ENCODE measurements at regions not wholly inside any gene's neighbourhood (a gene's known extent, or its start where the extent isn't known, plus 50 kb on each side); places are given as distances from the start of the nearest gene placed in this dataset.

- H3K9me2 ChIP-seq (ENCODE audit: insufficient read depth) = no peaks in the 10 kb centered on the region
- POLR2A ChIA-PET = no interaction called here
- BruUV-seq (replicated peaks) = no TSS peak
- no peak overlapping the region for H2AFZ ChIP-seq (ENCODE audit: low read depth, low read length, poor library complexity, severe bottlenecking)
- H3K36me3 ChIP-seq (ENCODE audit: control insufficient read depth in 1 of 2, insufficient read depth in 2 of 2, low read length in 2 of 2) = no peaks in the 10 kb centered on the region
- RAD21 ChIA-PET (ENCODE audit: low non-redundant PET in 1 of 2, low total read pairs in 2 of 2, uncharacterized antibody in 2 of 2, unreplicated experiment in 2 of 2) = no interaction called here
- H3K27ac ChIP-seq (ENCODE audit: low read depth, low read length) = no peak overlapping the region
- no peaks in the 10 kb centered on the region for H4K20me1 ChIP-seq (ENCODE audit: insufficient read depth)
- no peaks in the 10 kb centered on the region for H3K9me3 ChIP-seq (ENCODE audit: control insufficient read depth in 1 of 2, insufficient read depth in 1 of 2, low read depth in 1 of 2, low read length in 2 of 2)
- no peaks in the 10 kb centered on the region for H3K4me1 ChIP-seq (ENCODE audit: control insufficient read depth in 1 of 2, insufficient read depth in 2 of 2, low read length in 2 of 2)
- H3K4me3 ChIP-seq (replicated peaks in 1 of 2; ENCODE audit: low read depth in 1 of 2, low read length in 2 of 2) = no peak overlapping the region
- intact Hi-C loops (cut with micrococcal nuclease) = no loop called here
- no peak for DNase-seq (ENCODE audit: low read depth, low spot score)
- ATAC-seq = no peak
- H3K27me3 ChIP-seq (ENCODE audit: insufficient read depth, low read length) = no peaks in the 10 kb centered on the region
- H3K9ac ChIP-seq (ENCODE audit: low read length) = no peak overlapping the region
- H3K4me2 ChIP-seq (ENCODE audit: low read length) = no peak overlapping the region
- CTCF ChIA-PET = interaction anchor here (0.7 kb wide), 1 partner anchor 655 kb away, joined by 3 read pairs; no protein-coding TSS in a partner anchor
- TF ChIP-seq RAD21 (IDR thresholded peaks at IDR 0.05; ENCODE audit: low read depth) (no peak), FOSL1 (IDR thresholded peaks at IDR 0.05; ENCODE audit: low read depth) (no peak), TCF7L2 (IDR thresholded peaks at IDR 0.05; ENCODE audit: borderline replicate concordance, extremely low read depth, insufficient read depth, insufficient read length) (no peak), POLR2A (IDR thresholded peaks at IDR 0.05; ENCODE audit: borderline replicate concordance, extremely low read depth, insufficient read depth, insufficient read length) (no peak), CEBPB (IDR thresholded peaks at IDR 0.05; ENCODE audit: low read depth) (no peak), POLR2AphosphoS5 (IDR thresholded peaks at IDR 0.05; ENCODE audit: low read depth, low read length) (no peak), ATF3 (IDR thresholded peaks at IDR 0.05) (no peak), SRF (IDR thresholded peaks at IDR 0.05; ENCODE audit: low read depth) (no peak)
- TF ChIP-seq, protein P1, sequence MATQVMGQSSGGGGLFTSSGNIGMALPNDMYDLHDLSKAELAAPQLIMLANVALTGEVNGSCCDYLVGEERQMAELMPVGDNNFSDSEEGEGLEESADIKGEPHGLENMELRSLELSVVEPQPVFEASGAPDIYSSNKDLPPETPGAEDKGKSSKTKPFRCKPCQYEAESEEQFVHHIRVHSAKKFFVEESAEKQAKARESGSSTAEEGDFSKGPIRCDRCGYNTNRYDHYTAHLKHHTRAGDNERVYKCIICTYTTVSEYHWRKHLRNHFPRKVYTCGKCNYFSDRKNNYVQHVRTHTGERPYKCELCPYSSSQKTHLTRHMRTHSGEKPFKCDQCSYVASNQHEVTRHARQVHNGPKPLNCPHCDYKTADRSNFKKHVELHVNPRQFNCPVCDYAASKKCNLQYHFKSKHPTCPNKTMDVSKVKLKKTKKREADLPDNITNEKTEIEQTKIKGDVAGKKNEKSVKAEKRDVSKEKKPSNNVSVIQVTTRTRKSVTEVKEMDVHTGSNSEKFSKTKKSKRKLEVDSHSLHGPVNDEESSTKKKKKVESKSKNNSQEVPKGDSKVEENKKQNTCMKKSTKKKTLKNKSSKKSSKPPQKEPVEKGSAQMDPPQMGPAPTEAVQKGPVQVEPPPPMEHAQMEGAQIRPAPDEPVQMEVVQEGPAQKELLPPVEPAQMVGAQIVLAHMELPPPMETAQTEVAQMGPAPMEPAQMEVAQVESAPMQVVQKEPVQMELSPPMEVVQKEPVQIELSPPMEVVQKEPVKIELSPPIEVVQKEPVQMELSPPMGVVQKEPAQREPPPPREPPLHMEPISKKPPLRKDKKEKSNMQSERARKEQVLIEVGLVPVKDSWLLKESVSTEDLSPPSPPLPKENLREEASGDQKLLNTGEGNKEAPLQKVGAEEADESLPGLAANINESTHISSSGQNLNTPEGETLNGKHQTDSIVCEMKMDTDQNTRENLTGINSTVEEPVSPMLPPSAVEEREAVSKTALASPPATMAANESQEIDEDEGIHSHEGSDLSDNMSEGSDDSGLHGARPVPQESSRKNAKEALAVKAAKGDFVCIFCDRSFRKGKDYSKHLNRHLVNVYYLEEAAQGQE (IDR thresholded peaks at IDR 0.05; ENCODE audit: low read depth) = no peak
- no peaks in the 10 kb centered on the region for H3K79me2 ChIP-seq (ENCODE audit: insufficient read depth, low read length)
Measured at GRCh38 chr2:149953627-149954026, 366.1 kb upstream of the MMADHC start.
